Neural cell (in vitro differentiated cells): ENCODE measurements at regions not wholly inside any gene's neighbourhood (a gene's known extent, or its start where the extent isn't known, plus 50 kb on each side); places are given as distances from the start of the nearest gene placed in this dataset.

Source experiments
- EP300 ChIP-seq: fragments of 450-650 bp; conservative IDR thresholded peaks from 2 replicates; pipeline ENCODE4 v1.6.1; 2014; ENCODE audit warnings: antibody characterized with exemption, mild to moderate bottlenecking, moderate library complexity; ENCODE audit not compliant: poor library complexity, severe bottlenecking
- TF ChIP-seq, protein P1 (sequence below): fragments of 450-650 bp; IDR thresholded peaks from 2 replicates; pipeline ENCODE4 v1.5.1; 2014; ENCODE audit warnings: antibody characterized with exemption, mild to moderate bottlenecking, moderate library complexity; ENCODE audit not compliant: poor library complexity, severe bottlenecking

GRCh38 chr15:97545799-97546198, 414.7 kb upstream of the ARRDC4 start:
- no peak for TF ChIP-seq EP300
- TF ChIP-seq, protein P1, sequence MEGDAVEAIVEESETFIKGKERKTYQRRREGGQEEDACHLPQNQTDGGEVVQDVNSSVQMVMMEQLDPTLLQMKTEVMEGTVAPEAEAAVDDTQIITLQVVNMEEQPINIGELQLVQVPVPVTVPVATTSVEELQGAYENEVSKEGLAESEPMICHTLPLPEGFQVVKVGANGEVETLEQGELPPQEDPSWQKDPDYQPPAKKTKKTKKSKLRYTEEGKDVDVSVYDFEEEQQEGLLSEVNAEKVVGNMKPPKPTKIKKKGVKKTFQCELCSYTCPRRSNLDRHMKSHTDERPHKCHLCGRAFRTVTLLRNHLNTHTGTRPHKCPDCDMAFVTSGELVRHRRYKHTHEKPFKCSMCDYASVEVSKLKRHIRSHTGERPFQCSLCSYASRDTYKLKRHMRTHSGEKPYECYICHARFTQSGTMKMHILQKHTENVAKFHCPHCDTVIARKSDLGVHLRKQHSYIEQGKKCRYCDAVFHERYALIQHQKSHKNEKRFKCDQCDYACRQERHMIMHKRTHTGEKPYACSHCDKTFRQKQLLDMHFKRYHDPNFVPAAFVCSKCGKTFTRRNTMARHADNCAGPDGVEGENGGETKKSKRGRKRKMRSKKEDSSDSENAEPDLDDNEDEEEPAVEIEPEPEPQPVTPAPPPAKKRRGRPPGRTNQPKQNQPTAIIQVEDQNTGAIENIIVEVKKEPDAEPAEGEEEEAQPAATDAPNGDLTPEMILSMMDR, result no peak
